ENCODE measurements at regions not wholly inside any gene's neighbourhood (a gene's known extent, or its start where the extent isn't known, plus 50 kb on each side); places are given as distances from the start of the nearest gene placed in this dataset.

GRCh38 chr4:136505020-136505419 lies 1027.3 kb downstream of the PCDH18 start:
- H3K4me1 ChIP-seq (ENCODE audit: control insufficient read depth, insufficient read depth, low read length), result no peaks in the 10 kb centered on the region
- ATAC-seq, result no peak
- TF ChIP-seq POLR2AphosphoS5 (IDR thresholded peaks at IDR 0.05; ENCODE audit: low read depth, low read length), result no peak
- TF ChIP-seq, protein P1, sequence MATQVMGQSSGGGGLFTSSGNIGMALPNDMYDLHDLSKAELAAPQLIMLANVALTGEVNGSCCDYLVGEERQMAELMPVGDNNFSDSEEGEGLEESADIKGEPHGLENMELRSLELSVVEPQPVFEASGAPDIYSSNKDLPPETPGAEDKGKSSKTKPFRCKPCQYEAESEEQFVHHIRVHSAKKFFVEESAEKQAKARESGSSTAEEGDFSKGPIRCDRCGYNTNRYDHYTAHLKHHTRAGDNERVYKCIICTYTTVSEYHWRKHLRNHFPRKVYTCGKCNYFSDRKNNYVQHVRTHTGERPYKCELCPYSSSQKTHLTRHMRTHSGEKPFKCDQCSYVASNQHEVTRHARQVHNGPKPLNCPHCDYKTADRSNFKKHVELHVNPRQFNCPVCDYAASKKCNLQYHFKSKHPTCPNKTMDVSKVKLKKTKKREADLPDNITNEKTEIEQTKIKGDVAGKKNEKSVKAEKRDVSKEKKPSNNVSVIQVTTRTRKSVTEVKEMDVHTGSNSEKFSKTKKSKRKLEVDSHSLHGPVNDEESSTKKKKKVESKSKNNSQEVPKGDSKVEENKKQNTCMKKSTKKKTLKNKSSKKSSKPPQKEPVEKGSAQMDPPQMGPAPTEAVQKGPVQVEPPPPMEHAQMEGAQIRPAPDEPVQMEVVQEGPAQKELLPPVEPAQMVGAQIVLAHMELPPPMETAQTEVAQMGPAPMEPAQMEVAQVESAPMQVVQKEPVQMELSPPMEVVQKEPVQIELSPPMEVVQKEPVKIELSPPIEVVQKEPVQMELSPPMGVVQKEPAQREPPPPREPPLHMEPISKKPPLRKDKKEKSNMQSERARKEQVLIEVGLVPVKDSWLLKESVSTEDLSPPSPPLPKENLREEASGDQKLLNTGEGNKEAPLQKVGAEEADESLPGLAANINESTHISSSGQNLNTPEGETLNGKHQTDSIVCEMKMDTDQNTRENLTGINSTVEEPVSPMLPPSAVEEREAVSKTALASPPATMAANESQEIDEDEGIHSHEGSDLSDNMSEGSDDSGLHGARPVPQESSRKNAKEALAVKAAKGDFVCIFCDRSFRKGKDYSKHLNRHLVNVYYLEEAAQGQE (IDR thresholded peaks at IDR 0.05; ENCODE audit: insufficient read depth in 1 of 2, low read depth in 2 of 2, low read length in 1 of 2), result no peak
- TF ChIP-seq CTCF (IDR thresholded peaks at IDR 0.05), result no peak
- TF ChIP-seq TCF7L2 (IDR thresholded peaks at IDR 0.05; ENCODE audit: low read depth, low read length), result no peak
- no peak for TF ChIP-seq SIN3A (IDR thresholded peaks at IDR 0.05; ENCODE audit: borderline replicate concordance, insufficient read depth, low read depth, low read length)
- H3K27ac ChIP-seq (ENCODE audit: low read length), result no peak overlapping the region
- H3K4me3 ChIP-seq (ENCODE audit: low read depth in 2 of 2, low read length in 2 of 2), result no peak overlapping the region
- H3K27me3 ChIP-seq (ENCODE audit: control insufficient read depth, insufficient read depth, low read length), result no peaks in the 10 kb centered on the region
- POLR2A ChIA-PET, result no interaction called here
- intact Hi-C loops (cut with micrococcal nuclease; ENCODE audit: unreplicated experiment) (no loop called here), in situ Hi-C loops (cut with HindIII; ENCODE audit: low pct_unique_long_range_greater_than_20kb, low sequenced_read_pairs) (no loop called here)
- BruUV-seq (replicated peaks), result no TSS peak
- CTCF ChIA-PET, result no interaction called here
- no peaks in the 10 kb centered on the region for H3K9me3 ChIP-seq (ENCODE audit: control insufficient read depth, insufficient read depth, low read depth, low read length)
- DNase-seq (ENCODE audit: low read depth, low spot score), result no peak
- H3K36me3 ChIP-seq (ENCODE audit: control insufficient read depth, insufficient read depth, low read length), result no peaks in the 10 kb centered on the region

GRCh38 chr4:136495851-136496250 lies 1036.4 kb downstream of the PCDH18 start:
- no peak for DNase-seq (ENCODE audit: low read depth, low spot score)
- TF ChIP-seq POLR2AphosphoS5 (IDR thresholded peaks at IDR 0.05; ENCODE audit: low read depth, low read length), result no peak
- TF ChIP-seq, protein P1 (IDR thresholded peaks at IDR 0.05; ENCODE audit: insufficient read depth in 1 of 2, low read depth in 2 of 2, low read length in 1 of 2), result no peak
- TF ChIP-seq CTCF (IDR thresholded peaks at IDR 0.05), result no peak
- TF ChIP-seq SIN3A (IDR thresholded peaks at IDR 0.05; ENCODE audit: borderline replicate concordance, insufficient read depth, low read depth, low read length), result no peak
- TF ChIP-seq TCF7L2 (IDR thresholded peaks at IDR 0.05; ENCODE audit: low read depth, low read length), result no peak
- Histone ChIP-seq H3K36me3 (ENCODE audit: control insufficient read depth, insufficient read depth, low read length) (no peaks in the 10 kb centered on the region), H3K27ac (ENCODE audit: low read length) (no peak overlapping the region), H3K27me3 (ENCODE audit: control insufficient read depth, insufficient read depth, low read length) (no peaks in the 10 kb centered on the region), H3K4me3 (ENCODE audit: low read depth in 2 of 2, low read length in 2 of 2) (no peak overlapping the region), H3K4me1 (ENCODE audit: control insufficient read depth, insufficient read depth, low read length) (no peaks in the 10 kb centered on the region), H3K9me3 (ENCODE audit: control insufficient read depth, insufficient read depth, low read depth, low read length) (no peaks in the 10 kb centered on the region)
- ChIA-PET CTCF (no interaction called here), POLR2A (no interaction called here)
- BruUV-seq (replicated peaks), result no TSS peak
- in situ Hi-C loops (cut with HindIII; ENCODE audit: low pct_unique_long_range_greater_than_20kb, low sequenced_read_pairs), result no loop called here
- no peak for ATAC-seq
- intact Hi-C loops (cut with micrococcal nuclease; ENCODE audit: unreplicated experiment), result no loop called here

Measured in Panc1 (cell line).